HG03354 (cell line): ENCODE measurements at regions not wholly inside any gene's neighbourhood (a gene's known extent, or its start where the extent isn't known, plus 50 kb on each side); places are given as distances from the start of the nearest gene placed in this dataset.

ENCODE experiments used
- ATAC-seq: cut with Tn5 transposase; IDR thresholded peaks from one replicate; pipeline ENCODE4 v1.9.1; 2021; ENCODE audit warnings: mild to moderate bottlenecking; ENCODE audit not compliant: unreplicated experiment, poor library complexity, severe bottlenecking

DNA sequence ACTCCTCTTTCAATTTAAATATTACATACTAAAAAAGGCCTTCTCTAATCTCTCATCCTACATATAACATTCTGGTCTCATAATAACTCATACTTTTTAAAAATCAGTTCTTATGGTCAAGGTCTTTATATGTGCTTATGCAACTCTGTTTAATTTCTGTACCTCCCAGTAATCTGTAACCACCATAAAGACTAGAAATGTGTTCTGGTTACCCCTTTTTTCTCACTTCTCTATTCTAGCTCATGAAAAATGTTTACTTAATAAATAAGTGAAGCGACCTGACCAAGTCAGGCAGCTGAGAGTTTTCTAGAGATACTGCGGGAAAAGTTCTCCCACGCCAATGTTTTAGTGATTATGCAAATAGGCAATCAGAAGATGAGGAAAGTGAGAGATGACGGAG is 548.8 kb upstream of the FAM241A start:
- ATAC-seq: no peak

GRCh38 chr4:111601671-111602070 is 543.6 kb upstream of the FAM241A start:
- no peak for ATAC-seq

DNA sequence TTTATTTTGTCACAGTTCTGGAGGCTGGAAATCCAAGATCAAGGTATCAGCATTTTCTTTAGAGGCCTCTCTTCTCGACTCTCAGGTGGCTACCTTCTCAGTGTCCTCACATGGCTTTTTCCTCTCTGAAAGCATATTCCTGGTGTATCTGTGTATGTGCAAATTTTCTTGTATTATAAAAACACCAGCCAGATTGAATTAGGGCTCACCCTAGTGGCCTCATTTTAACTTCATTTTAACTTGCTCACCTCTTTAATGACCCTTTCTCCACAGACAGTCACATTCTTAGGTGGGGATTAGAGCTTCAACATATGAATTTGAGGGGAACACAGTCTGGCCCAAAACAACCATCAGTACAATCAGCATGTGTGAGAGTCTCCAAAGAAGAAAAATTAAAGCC is 542.4 kb upstream of the FAM241A start:
- no peak for ATAC-seq

- no peak for ATAC-seq
These were observed 540.1 kb upstream of the FAM241A start for GRCh38 chr4:111605111-111605510.

GRCh38 chr4:111610681-111611080 is 534.6 kb upstream of the FAM241A start:
- ATAC-seq: no peak

- ATAC-seq: no peak
These were observed 526.3 kb upstream of the FAM241A start for GRCh38 chr4:111618908-111619307.

- no peak for ATAC-seq
These were observed 516.8 kb upstream of the FAM241A start for GRCh38 chr4:111628437-111628836.

- no peak for ATAC-seq
These were observed 514.5 kb upstream of the FAM241A start for GRCh38 chr4:111630705-111631104.

DNA sequence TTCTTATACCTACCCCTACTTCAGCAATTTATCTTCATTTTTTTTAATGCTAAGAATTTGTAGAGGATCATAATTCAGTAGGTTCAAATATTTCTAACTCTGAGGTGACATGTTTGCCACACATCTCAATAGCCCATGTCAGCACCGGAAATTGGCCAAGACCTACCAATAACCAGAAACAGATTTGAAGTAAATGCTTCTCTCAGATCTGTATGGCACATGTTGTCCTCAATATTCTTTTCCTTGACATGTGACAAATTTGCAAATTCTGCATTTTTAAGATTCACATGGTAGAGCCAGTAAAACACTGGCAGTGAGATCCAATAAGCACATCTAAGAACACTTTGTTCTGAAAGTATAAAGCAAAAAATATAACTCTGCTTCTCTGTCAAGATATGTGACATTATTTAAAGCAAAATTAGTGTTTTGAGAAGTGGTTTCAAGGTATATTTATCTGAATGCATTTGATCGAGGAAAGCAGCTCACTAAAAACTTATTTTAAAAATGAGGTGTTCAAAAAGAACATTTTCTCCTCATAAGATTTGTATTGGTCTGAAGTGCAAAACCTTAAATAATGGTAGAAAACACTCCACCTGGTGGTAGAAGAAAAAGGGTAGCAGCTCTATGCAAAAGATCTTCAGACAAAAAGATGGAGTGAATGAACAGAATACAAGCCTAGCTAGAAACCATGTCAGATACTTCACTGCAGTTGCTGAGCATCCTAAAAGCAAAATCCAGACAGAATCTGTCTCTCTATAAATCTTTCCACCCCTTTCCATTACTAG is 513.8 kb upstream of the FAM241A start:
- no peak for ATAC-seq

DNA sequence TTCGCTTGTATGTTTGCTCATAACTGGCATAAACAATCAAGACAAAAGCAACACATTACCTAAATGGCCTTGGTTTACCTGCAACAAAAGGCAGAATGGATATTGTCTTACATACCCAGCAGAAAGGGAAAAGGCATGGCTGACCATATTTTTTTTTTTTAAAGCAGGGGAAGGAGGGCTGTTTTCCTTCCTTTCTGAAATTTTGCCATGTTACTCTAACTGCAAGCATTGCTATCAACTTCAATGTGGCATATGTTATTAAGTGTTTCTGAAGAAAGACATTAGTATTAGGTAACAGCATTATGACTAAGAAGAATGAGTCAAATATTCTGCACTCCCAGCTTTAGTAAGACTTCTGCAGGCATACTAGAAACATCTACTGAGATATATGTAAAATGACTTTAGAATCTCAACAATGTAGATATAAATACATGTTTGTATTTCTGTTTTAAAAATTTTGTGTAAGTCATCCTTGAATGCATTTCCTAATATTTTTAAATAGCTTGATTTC is 512.6 kb upstream of the FAM241A start:
- ATAC-seq: no peak

GRCh38 chr4:111633663-111634266 is 511.5 kb upstream of the FAM241A start:
- no peak for ATAC-seq

- ATAC-seq: no peak
These were observed 509.6 kb upstream of the FAM241A start for GRCh38 chr4:111635646-111636045.

DNA sequence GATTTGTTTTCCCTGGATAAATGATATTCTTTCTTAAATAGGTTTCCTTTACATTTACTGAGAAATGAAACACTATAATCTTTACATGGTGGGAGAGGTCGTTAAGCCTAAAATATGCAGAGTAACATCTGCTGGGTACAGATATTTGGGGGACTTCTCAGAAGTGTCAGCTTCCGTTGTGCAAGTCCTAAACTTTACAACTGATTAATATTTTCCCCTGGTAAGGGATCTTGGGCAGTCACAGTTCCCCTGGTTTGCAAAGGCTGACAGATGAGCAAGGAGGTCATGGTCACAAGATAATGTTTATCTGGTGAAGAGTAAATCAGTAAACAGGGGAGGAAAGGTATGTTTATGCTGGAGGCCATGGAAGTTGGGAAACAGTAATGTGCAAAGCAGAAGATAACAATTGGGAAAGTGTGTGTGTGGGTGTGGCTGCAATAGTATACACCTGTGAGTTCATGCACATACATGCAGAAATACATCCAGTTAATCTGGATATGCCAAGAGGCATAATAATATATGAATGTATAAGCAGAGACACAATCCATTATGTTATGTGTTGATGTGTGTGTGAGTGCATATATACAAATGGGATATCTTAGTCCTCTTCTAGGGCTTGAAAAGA is 508.2 kb upstream of the FAM241A start:
- no peak for ATAC-seq

GRCh38 chr4:111639120-111639690 is 506.0 kb upstream of the FAM241A start:
- ATAC-seq: no peak

GRCh38 chr4:111639876-111640275 is 505.4 kb upstream of the FAM241A start:
- no peak for ATAC-seq

DNA sequence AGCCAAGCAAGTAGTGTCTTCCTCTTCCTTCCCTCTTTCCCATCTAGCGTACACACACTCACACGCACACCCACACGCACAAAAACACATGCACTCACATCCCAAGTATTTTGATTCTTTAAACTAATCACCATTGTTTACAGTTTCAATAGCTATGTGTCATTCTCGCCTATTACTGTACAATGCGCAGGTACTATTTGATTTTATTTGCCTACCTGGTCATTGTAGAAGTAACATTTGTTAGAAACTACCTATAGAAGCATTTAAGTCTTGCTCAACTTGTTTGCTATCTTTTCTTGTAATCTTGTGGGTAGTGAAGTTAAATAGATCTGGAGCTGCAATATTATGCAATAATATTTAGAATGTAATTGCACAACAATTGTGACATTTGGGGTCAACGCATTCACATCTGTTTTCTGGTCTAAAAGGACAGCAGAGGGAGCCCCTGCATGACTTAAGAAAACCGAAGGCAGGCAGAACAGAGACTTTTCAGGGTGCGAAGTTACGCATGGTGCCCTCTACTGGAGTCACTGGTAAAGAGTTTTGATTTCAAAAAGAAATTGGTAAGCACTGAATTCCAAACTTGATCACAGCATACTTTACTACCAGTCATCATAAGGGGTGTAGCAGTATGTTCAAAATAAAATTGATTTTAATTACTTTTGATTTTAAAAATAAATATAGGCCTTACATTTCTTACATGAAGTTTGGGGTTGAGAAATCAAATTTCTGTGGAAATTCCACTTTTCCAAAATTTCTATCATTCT is 503.3 kb upstream of the FAM241A start:
- peak; percentile 98 for ATAC-seq

DNA sequence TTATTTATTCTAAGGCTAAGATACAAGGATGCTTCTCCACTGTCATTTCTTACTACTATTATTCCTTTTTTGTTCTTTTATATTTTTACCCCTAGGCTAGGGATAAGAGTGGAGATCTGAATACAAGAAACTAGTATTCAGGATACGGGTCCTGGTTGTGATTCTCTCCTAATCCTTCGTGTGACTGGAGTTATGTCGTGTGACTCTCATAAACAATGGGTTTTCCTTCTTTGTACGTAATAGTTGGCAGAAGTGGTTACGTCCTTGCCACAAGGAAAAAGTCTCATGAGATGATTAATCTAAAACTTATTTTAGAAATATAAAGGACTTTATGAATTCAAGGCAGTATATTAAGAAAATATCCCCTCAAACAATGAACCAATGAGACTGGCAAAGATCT is 497.2 kb upstream of the FAM241A start:
- no peak for ATAC-seq

GRCh38 chr4:111649308-111649707 is 495.9 kb upstream of the FAM241A start:
- no peak for ATAC-seq

DNA sequence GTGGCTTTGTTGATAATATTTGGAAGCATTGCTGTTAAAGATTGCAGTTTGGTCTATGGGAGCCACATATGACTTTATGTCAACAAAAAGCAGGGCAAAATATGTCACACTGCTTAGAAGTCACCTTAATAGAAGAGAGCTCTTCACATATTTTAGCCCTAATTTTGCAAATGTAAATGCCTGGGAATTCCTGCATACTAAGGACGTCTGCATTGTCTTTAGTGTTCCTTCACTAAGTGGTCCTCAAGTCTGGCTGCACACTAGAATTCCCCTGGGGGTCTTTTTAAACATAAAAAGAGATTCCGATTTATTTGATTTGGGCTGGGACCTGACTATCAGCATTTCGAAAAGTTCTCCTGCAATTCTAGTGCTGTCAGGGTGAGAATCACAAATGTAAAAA is 495.1 kb upstream of the FAM241A start:
- ATAC-seq: no peak

DNA sequence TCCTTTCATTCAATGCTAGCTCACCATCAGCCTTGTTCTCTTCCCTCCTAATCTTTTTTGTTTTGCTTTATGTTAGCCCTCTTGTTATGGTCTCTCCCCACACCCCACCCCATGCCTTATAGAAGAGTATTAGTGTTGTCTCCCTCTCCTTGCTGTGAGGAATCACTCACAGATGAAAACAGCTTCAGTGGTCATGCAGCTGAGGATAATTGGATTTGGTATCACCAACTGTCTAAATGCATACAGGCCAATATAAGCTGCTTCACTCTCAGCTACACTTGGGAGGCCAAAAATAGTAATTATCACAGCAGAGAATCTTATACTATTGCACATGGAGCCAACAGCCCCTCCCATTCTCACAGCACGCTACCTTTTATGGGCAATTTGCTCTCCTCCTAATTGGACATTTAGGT is 494.6 kb upstream of the FAM241A start:
- ATAC-seq: no peak
